ENCODE measurements at regions not wholly inside any gene's neighbourhood (a gene's known extent, or its start where the extent isn't known, plus 50 kb on each side); places are given as distances from the start of the nearest gene placed in this dataset.

- TF ChIP-seq CTCF (IDR thresholded peaks at IDR 0.05) (no peak), POLR2A (IDR thresholded peaks at IDR 0.05) (no peak)
Observed at GRCh38 chr7:10079572-10079971, 894.1 kb upstream of the PHF14 start.

All from testis (tissue), 2 donors.